ENCODE measurements at regions not wholly inside any gene's neighbourhood (a gene's known extent, or its start where the extent isn't known, plus 50 kb on each side); places are given as distances from the start of the nearest gene placed in this dataset.

DNA sequence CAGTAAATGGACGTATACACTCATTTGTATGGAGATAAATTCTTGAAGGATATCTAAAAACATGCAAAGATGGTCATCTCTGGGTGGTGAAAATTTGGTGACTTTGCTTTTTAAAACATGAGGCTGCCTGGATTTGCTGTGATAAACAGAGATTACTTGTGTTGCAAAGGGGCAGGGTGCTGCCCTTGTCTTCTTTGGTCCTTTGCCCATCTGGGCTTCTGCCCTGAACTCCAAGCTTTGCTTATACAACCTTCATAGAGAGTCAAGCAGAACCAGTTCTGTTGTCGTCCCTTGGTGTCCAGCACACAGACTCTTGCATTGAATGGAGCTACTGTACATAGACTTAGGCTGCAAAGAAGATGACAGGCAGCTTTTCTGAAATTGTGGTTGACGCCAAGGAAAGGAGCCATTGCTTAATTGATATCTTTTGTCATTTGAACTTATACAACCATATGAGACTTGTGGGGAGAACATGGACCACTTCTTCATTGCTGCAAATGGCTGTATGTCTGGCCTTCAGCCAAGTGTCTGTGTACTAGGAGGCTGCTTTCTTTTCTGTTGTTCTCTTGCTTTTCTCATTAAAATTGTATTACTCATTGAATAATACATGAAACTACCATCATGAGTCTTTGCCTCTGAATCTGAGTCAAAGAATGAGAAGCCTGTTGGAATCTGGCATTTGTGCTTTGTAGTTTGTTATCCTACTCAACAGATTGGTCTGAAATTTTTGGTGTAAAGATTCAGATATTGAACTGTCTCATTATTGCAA lies 152.5 kb downstream of the DMRT2 start:
- no peak for DNase-seq

GRCh38 chr9:1207686-1208085 lies 157.5 kb downstream of the DMRT2 start:
- DNase-seq: no peak

- no peak for DNase-seq
These were observed 158.0 kb downstream of the DMRT2 start for GRCh38 chr9:1208157-1208556.

GRCh38 chr9:1210954-1211353 lies 160.8 kb downstream of the DMRT2 start:
- no peak for DNase-seq

- DNase-seq: no peak
These were observed 166.4 kb downstream of the DMRT2 start for GRCh38 chr9:1216532-1216931.

DNA sequence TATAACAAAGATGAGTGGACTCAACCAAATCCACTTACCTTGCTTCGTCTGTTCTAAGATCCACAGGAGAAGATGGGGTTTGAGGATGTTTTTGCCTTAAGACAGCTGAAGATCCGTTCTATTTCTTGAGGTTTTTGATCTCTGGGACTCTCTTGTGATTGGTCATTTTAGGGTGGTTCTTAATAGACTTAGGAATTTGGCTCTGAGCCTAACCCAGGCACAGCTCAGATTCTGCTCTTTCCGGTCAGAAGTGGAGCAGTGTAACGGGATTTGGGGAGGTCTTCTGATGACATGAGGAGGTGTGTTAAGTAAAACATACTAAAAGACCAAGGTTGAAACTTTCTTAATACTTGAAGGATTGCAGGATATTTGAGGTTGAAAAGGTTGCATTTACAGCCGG lies 166.9 kb downstream of the DMRT2 start:
- no peak for DNase-seq

GRCh38 chr9:1219284-1219683 lies 169.1 kb downstream of the DMRT2 start:
- no peak for DNase-seq

DNA sequence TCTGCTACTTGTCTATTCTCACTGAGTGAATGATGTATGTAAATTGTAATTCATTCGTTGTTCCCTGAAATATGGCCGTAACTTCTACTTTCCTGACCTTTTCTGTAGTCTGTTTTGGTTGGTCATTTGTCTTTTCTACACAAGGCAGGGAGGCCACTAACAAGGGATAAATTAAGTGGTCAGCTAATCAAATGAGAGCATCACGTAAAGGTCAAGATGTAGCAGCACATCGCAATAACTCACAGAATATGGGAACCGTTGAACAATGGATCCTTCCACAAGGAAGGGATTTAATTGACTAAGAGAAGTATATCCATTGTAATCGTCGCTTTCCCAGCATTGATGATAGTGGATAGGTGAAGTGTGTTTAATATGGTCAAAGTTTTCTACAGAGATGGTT lies 171.1 kb downstream of the DMRT2 start:
- no peak for DNase-seq

- DNase-seq: no peak
These were observed 172.4 kb downstream of the DMRT2 start for GRCh38 chr9:1222511-1222910.

DNA sequence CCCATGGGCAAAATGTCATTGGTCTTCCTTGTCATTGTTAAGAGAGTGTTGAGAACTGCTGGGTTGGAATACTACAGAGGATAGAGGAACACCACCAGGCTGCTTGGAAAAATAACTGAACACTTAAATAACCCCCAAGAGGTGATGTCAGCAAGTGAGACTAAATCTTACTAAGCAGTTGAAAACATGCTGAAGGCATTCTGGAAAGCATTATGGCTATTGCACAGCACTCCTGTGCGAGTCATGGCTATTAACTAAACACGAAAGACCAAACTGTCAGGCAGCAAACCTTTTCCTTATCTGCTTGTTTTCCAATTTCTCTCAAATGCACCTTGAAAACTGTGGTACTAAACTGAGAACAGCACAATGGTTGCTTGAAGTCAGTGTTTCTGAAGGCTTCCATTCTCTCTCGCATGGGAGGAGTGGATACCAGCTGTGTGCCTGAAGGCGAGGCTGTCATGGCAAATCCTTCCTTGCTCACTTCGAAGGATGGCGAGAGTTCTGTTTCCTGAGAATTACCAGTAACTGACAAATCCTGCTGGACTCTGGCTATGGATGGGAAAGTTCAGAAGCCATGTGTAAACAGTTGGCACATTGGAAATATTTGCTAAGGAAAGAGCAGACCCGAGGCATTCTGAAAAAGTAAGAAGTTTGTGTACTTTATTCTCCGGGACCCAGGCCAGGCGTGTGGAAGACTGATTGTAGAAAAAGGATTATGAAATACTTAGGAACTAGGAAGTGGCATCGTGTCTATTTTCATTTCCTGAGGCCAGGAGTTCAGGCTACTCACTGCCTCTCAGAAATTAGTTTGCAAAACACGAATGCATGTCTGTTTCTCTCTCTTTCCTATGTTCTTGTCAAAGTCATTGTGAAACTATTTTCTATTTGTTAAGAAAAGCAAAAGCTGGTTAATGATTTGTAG lies 182.1 kb downstream of the DMRT2 start:
- DNase-seq: no peak

- DNase-seq: no peak
These were observed 183.4 kb downstream of the DMRT2 start for GRCh38 chr9:1233568-1233967.

DNA sequence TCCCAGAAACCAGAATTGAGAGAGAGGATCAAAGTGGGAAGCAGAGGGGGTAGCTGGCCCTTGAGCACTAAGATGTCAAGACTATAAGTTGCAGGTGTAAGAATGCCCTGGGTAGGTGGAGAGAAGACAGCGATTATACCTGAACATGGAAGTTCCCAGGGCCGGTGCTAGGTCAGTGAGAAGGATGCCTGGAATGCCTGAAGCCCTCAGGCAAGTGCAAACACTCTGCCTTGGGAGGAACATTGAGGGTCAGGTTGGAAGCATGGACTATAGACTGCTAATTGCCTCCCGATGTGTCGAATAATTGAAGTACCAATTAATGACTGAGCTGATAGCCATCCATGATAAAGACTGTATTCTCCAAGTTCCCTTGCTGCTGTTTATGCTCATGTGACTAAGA lies 185.5 kb downstream of the DMRT2 start:
- DNase-seq: no peak

GRCh38 chr9:1236061-1236460 lies 185.9 kb downstream of the DMRT2 start:
- no peak for DNase-seq

DNA sequence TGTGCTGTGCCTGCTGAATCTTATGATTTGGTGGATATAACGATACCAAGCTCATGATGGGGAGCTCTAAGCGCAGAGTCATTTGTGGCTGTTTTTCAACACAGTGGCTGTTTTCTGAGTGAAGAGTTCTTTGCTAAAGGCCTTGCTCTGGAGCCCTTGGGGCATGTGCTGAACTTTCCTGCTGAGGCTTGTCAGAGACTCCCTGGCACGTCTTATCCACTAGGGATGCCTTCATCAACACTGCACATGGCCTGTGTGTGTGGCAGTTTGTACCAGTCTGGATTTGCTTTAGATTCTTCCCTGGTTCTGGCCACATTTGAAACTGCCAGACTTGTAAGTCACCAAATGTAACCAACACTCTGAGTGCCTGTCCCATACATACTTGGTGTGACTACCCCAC lies 188.2 kb downstream of the DMRT2 start:
- no peak for DNase-seq

- DNase-seq: no peak
These were observed 198.6 kb downstream of the DMRT2 start for GRCh38 chr9:1248743-1249142.

- no peak for DNase-seq
These were observed 203.2 kb downstream of the DMRT2 start for GRCh38 chr9:1253064-1253979.

DNA sequence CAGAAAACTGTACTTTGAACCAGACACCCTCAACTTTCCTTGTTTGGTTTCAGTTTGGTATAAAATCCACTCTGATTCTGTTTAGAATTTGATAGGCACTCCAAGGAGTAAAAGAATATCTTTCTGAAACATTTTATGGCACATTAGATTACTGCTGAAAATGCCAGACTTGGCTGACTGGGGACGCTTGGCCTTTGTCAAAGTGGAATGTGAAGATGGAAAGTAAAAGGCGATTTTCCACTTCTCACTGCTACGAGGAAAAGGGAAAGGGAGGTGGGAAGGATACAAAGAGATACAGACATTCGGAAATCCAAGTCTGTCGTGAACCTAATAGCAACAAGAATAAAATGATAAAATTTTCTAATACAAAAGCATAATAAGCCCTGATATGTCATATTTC lies 203.9 kb downstream of the DMRT2 start:
- no peak for DNase-seq

DNA sequence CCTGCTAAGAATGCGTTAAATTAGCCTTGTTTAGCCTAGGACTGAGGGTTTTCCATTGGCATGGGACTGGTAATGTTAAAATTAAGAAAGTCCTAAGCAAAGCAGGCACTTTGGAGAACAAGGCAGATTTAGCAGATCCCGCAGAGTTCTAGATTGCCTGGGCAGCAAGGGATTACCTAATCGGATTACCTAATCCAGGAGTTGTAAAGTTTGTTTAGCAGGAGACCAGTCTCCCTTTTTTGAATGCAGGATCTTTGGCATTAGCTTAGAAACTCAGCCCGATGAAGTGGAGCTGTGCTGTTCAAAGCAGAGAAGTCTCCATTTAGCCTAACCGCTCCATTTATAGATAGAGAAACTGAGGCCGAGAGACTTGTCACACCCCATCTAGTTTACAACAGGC lies 206.0 kb downstream of the DMRT2 start:
- DNase-seq: no peak

GRCh38 chr9:1261266-1261665 lies 211.1 kb downstream of the DMRT2 start:
- no peak for DNase-seq

- no peak for DNase-seq
These were observed 212.0 kb downstream of the DMRT2 start for GRCh38 chr9:1261879-1262766.

DNA sequence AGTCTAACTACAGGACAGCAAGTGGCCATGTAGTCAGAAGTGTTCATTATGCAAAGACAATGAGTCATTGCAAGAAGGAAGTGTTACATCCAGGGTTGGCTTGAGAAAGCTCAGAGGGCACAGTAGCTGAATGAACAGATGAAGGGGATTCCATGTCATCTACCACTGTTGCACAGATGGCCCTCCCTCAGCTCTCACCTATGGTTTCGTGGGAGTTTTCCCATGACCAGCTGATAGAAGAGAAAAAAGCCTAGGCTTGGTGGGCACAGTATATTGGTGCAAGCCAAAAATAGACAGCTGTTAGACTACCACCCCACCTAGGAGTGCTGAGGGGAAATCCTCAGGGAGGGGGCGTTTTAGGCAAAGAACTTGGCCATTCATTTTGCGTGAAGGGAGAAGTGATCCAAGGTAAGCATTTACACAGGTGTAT lies 217.0 kb downstream of the DMRT2 start:
- no peak for DNase-seq

DNA sequence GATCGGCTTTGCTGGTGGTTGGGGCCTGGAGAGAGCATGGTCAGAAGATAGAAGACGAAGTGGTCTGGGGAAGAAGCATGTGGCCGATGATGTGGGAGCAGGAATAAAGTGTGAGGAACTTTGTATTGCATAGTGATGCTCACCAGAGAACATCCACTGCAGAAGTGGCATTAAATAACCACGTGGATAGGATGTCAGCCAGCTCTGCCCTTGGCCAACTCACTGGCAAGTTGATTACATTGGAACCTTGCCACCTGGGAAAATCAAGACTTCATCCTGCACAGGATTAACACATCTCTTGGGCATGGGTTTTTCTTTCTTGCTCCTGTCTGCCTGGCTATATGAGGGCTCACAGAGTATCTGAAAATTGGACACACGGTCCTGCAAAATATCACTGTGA lies 217.4 kb downstream of the DMRT2 start:
- no peak for DNase-seq
